Activated CD8-positive, alpha-beta memory T cell treated with anti-CD3 and anti-CD28 coated beads, Interleukin-2, amount 50 U/mL, for 4 hours (primary cell): ENCODE measurements at regions not wholly inside any gene's neighbourhood (a gene's known extent, or its start where the extent isn't known, plus 50 kb on each side); places are given as distances from the start of the nearest gene placed in this dataset.

Experiments used
- DNase-seq: peaks from one replicate; pipeline ENCODE4 v3.0.0-alpha.2; 2020

GRCh38 chr1:38326856-38327255 lies 280.3 kb upstream of the POU3F1 start:
- no peak for DNase-seq

GRCh38 chr1:38326135-38326534 lies 279.5 kb upstream of the POU3F1 start:
- DNase-seq: no peak

GRCh38 chr1:38312753-38313152 lies 266.2 kb upstream of the POU3F1 start:
- DNase-seq: no peak

GRCh38 chr1:38310079-38310478 lies 263.5 kb upstream of the POU3F1 start:
- no peak for DNase-seq

- no peak for DNase-seq
Observed at GRCh38 chr1:38308780-38309179, 262.2 kb upstream of the POU3F1 start.

- DNase-seq: no peak
Observed at GRCh38 chr1:38305666-38306065, 259.1 kb upstream of the POU3F1 start.

- DNase-seq: no peak
Observed at GRCh38 chr1:38303843-38304242, 257.2 kb upstream of the POU3F1 start.

- DNase-seq: no peak
Observed at GRCh38 chr1:38301040-38301439, 254.4 kb upstream of the POU3F1 start.

GRCh38 chr1:38300616-38301015 lies 254.0 kb upstream of the POU3F1 start:
- no peak for DNase-seq

- DNase-seq: no peak
Observed at GRCh38 chr1:38297842-38298241, 251.2 kb upstream of the POU3F1 start.

GRCh38 chr1:38297246-38297645 lies 250.7 kb upstream of the POU3F1 start:
- no peak for DNase-seq

GRCh38 chr1:38296047-38296446 lies 249.5 kb upstream of the POU3F1 start:
- DNase-seq: no peak

GRCh38 chr1:38293567-38293966 lies 247.0 kb upstream of the POU3F1 start:
- DNase-seq: no peak

- DNase-seq: no peak
Observed at GRCh38 chr1:38292969-38293368, 246.4 kb upstream of the POU3F1 start.

GRCh38 chr1:38291906-38292521 lies 245.4 kb upstream of the POU3F1 start:
- no peak for DNase-seq

GRCh38 chr1:38291336-38291735 lies 244.7 kb upstream of the POU3F1 start:
- no peak for DNase-seq

GRCh38 chr1:38289034-38289433 lies 242.4 kb upstream of the POU3F1 start:
- DNase-seq: no peak

- no peak for DNase-seq
Observed at GRCh38 chr1:38287547-38287946, 241.0 kb upstream of the POU3F1 start.

- no peak for DNase-seq
Observed at GRCh38 chr1:38287036-38287435, 240.4 kb upstream of the POU3F1 start.

GRCh38 chr1:38285807-38286530 lies 239.4 kb upstream of the POU3F1 start:
- no peak for DNase-seq

- DNase-seq: no peak
Observed at GRCh38 chr1:38284953-38285352, 238.4 kb upstream of the POU3F1 start.

GRCh38 chr1:38283696-38284470 lies 237.3 kb upstream of the POU3F1 start:
- DNase-seq: no peak

GRCh38 chr1:38279148-38279547 lies 232.6 kb upstream of the POU3F1 start:
- no peak for DNase-seq

- DNase-seq: no peak
Observed at GRCh38 chr1:38277646-38278045, 231.1 kb upstream of the POU3F1 start.
